NCI-H187 treated with DMSO at 0.1 percent for 48 hours (cell line): ENCODE measurements at regions not wholly inside any gene's neighbourhood (a gene's known extent, or its start where the extent isn't known, plus 50 kb on each side); places are given as distances from the start of the nearest gene placed in this dataset.
"Not testable (repeated sequence)": the region's sequence is repeated elsewhere in the genome, so short reads cannot be mapped to it uniquely, and the experiment has no call there.

Experiments
- DNase-seq: peaks from one replicate; lab custom pipeline; 2025; lab: John Stamatoyannopoulos, UW

GRCh38 chr7:119594956-119595355 is 678.0 kb upstream of the KCND2 start:
- peak; percentile 18 for DNase-seq

DNA sequence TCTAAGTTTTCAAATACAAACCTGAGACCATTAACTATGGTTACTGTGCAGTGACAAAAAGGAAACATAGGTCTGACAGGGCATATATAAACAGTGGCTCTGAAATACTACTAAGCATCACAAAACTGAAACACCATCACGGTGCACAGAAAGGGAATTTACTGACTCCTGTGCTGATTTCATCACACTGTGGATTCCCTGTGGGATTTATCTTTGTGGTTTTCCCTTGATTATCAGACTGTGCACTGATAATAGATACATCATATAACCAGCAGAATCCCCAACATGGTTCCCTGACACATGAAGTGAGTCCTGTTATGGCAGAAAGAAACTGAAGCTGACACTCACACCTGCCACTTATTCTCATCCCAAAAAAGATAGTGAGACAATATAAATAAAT is 676.3 kb upstream of the KCND2 start:
- DNase-seq: no peak

GRCh38 chr7:119606297-119606696 is 666.7 kb upstream of the KCND2 start:
- no peak for DNase-seq

DNA sequence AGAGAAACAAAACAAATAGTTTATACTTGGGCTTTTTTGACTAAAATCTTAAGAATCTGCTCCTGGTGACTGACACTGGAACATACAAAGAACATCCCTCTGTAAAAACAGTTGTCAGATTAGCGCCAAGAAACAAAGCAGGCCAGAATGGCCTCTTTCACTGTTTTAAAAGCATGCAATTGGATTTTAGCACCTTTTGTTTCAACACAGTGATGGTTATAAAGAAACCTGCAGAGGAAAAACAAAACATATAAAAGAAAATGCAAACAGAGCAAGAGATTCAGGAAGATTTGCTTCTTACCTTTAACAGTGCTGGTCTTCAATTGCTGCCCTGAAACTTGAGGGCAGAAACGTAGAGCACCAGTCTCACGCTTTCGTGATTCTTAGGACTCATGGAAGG is 652.2 kb upstream of the KCND2 start:
- DNase-seq: no peak

GRCh38 chr7:119623427-119623826 is 649.5 kb upstream of the KCND2 start:
- no peak for DNase-seq

DNA sequence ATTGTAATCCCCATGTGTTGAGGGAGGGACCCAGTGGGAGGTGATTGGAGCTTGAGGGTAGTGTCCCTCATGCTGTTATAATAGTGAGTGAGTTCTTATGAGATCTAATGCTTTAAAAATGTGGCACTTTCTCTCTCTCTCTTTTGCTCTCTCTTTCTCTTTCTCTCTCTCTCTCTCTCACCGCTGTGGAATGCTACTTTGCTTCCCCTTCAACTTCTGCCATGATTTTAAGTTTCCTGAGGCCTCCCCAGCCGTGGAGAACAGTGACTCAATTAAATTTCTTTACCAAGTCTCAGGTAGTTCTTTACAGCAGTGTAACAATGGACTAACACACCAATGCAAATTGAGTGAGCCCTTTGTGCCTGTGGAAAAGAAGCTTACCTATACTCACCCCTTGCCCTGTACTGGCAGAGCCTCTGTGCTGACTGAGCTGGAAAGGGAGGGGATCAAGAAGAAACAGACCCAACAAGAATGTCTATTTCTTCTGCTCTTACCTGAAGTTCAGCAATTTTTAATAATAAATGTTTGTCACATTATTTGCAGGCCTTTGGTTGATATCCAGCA is 642.5 kb upstream of the KCND2 start:
- no peak for DNase-seq

GRCh38 chr7:119633812-119634211 is 639.2 kb upstream of the KCND2 start:
- DNase-seq: not testable (repeated sequence)

- DNase-seq: no peak
These were observed 632.6 kb upstream of the KCND2 start for GRCh38 chr7:119640326-119640725.

DNA sequence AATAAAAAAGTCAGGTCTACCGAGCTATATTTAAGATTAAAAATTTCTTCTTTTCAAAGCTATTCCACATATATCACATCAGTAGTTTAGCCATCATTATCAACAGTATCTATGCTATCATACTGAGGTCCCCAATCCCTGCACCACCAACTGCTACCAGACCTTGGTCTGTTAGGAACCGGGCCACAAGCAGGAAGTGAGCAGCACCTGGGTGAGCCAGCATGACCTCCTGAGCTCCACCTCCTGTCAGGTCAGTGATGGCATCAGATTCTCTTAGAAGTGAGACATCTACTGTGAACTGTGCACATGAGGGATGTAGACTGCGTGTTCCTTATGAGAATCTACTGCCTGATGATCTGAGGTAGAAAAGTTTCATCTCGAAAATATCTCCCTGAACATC is 632.1 kb upstream of the KCND2 start:
- no peak for DNase-seq

DNA sequence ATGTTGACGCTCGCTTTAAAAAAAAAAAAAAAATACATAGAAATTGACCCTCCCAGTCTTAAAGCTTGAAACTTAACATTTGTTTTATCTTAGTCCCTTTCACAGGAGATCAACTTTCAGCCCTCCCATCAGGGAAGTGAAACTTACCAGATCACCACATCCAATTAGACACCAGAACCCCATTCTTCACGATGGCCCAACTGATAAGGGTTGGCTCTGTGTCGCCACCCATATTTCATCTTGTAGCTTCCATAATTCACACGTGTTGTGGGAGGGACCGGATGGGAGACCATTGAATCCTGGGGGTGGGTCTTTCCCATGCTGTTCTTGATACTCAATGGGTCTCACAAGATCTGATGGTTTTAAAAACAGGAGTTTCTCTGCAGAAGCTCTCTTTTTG is 629.4 kb upstream of the KCND2 start:
- DNase-seq: no peak

- no peak for DNase-seq
These were observed 625.7 kb upstream of the KCND2 start for GRCh38 chr7:119647286-119647685.

- DNase-seq: not testable (repeated sequence)
These were observed 624.2 kb upstream of the KCND2 start for GRCh38 chr7:119648752-119649151.

DNA sequence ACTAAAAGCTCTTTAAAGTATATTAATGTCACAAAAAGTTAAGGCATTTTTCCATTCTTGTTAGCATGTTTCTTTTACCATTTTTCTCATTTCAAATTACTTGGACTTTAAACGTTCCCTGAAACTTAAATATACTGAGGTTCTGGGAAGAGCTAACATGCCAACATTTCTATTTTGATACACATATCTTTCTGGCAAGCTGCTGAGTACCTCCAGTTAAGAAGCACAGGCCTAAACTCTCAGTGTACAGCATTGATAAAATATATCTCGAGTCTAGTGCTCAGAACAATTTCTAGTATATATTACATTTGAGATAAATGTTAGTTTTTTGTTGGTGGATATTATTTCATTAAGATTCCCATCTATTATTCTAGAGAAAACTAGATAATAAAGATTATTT is 612.9 kb upstream of the KCND2 start:
- no peak for DNase-seq

DNA sequence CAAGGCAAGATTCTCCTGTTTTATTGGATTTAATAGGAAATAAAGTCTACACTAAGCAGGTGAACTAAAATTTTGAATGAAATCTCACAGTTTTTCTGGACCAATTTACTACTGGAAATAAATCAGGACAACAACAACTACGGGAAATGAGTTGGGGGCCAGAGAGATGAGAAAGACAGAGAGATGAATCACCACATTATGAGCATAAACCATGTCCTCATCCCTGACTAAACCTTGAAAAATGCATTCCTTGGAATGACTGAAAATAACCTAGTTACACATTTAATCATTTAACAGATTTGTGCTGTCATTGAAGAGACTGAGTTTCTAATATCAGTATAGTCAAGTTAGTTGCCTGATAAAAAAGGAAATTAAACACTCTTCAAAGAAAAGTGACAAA is 608.4 kb upstream of the KCND2 start:
- no peak for DNase-seq

GRCh38 chr7:119665796-119666195 is 607.2 kb upstream of the KCND2 start:
- DNase-seq: no peak

GRCh38 chr7:119681336-119681735 is 591.6 kb upstream of the KCND2 start:
- no peak for DNase-seq

DNA sequence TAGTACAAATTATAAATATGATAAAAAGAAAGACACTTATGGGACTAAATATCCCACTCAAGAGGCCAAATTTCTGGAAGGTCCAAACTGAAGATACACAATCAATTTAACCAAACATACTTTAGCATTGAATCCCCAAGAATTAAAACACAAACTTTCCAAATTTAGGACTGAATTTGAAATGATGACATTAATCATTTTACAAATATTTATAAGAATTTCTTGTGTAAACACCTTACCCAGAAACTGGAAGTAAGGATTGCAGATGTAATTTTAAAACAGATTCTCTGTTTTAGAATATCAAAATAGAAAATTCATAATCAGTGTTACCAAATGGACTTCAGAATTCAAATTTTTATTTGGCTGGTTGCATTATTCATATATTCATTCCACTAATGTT is 588.2 kb upstream of the KCND2 start:
- no peak for DNase-seq

- DNase-seq: no peak
These were observed 587.1 kb upstream of the KCND2 start for GRCh38 chr7:119685906-119686305.

GRCh38 chr7:119688831-119689230 is 584.1 kb upstream of the KCND2 start:
- DNase-seq: no peak

DNA sequence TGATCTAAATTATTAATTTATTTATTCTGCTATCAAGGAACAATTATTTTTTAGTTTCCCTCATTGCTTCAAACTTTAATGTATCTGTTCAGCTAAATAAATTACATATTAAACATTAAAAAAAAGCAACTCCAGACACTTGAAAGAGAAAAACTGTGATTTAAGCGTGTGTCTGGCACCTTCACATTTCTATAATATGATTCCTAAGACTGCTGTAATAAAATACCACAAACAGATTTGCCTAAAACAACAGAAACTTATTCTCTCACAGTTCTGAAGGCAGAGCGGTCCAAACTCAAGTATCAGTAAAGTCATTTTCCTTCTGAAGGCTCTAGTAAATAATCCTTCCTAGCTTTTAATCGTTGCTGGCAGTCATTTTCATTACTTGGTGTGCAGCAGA is 580.4 kb upstream of the KCND2 start:
- no peak for DNase-seq

GRCh38 chr7:119694506-119694905 is 578.5 kb upstream of the KCND2 start:
- no peak for DNase-seq

GRCh38 chr7:119696336-119696735 is 576.6 kb upstream of the KCND2 start:
- DNase-seq: no peak

GRCh38 chr7:119703895-119704294 is 569.1 kb upstream of the KCND2 start:
- no peak for DNase-seq

DNA sequence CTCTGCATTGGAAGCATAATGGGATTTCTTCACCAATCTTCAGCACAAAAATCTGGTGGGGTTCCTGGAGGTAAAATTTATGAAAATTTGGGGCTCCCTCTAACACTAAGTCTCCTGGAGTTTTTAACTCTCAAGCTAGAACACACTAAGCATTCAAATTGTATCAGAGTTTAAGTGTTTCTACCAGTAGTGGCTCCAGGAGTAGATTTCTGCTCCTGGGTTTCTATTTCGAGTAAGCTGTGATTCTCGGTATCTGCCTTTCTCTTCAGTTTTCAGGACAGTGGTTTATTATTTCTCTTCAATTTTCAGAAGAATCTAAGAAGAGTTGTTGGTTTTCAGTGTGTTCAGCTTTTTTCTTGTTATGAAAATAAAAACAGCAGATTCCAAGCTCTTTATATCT is 566.4 kb upstream of the KCND2 start:
- DNase-seq: no peak

GRCh38 chr7:119708891-119709290 is 564.1 kb upstream of the KCND2 start:
- DNase-seq: no peak
